H1 (cell line): ENCODE measurements at regions not wholly inside any gene's neighbourhood (a gene's known extent, or its start where the extent isn't known, plus 50 kb on each side); places are given as distances from the start of the nearest gene placed in this dataset.

Source experiments
- CTCF ChIA-PET: fragments of 300-600 bp; sonication (Branson Sonifier 250); formaldehyde crosslinking; loops from one replicate; lab custom pipeline; 2021; ENCODE audit not compliant: partially characterized antibody; lab: Charles Lee
- POLR2A ChIA-PET: fragments of 300-600 bp; sonication (Branson Sonifier 250); formaldehyde crosslinking; loops from one replicate; lab custom pipeline; 2021; ENCODE audit warnings: inconsistent platforms; ENCODE audit not compliant: partially characterized antibody; lab: Charles Lee
- DNase-seq, 2 experiments: peaks; one replicate each; pipeline versions ENCODE4 v3.0.0 to v3.0.0-alpha.2; 2010 to 2022; ENCODE audit warnings: low spot score in 2 of 2, low read depth in 1 of 2, mixed read lengths in 1 of 2
- FAIRE-seq: peaks from 2 replicates; lab custom pipeline; 2011; peaks lifted over from hg19 to GRCh38; lab: Jason Lieb, UNC
- H2AFZ ChIP-seq: 2 replicates; pipeline ENCODE4 v1.8.1; 2012; ENCODE audit warnings: low read length, inconsistent platforms
- H2AK5ac ChIP-seq: 2 replicates; pipeline ENCODE4 v1.6.1; 2013; ENCODE audit warnings: low read depth, low read length
- H2BK120ac ChIP-seq: replicated peaks from 2 replicates; pipeline ENCODE3; 2013; ENCODE audit warnings: low read depth, low read length, inconsistent platforms
- H2BK12ac ChIP-seq: 2 replicates; pipeline ENCODE4 v1.6.1; 2013; ENCODE audit warnings: low read depth, low read length
- H2BK15ac ChIP-seq: 2 replicates; pipeline ENCODE4 v1.6.1; 2013; ENCODE audit warnings: low read length
- H2BK20ac ChIP-seq: 2 replicates; pipeline ENCODE4 v1.6.1; 2013; ENCODE audit warnings: low read length
- H2BK5ac ChIP-seq: 2 replicates; pipeline ENCODE4 v1.6.1; 2013; ENCODE audit warnings: low read depth, low read length
- H3K14ac ChIP-seq: 2 replicates; pipeline ENCODE4 v1.6.1; 2013; ENCODE audit warnings: inconsistent platforms; ENCODE audit not compliant: insufficient read length
- H3K18ac ChIP-seq: 2 replicates; pipeline ENCODE4 v1.6.1; 2013; ENCODE audit warnings: low read length; ENCODE audit errors: extremely low read depth
- H3K23ac ChIP-seq: 2 replicates; pipeline ENCODE4 v1.6.1; 2013; ENCODE audit warnings: inconsistent platforms; ENCODE audit not compliant: insufficient read length
- H3K23me2 ChIP-seq: 2 replicates; pipeline ENCODE4 v1.6.1; 2013; ENCODE audit warnings: low read depth, low read length
- H3K27ac ChIP-seq: 2 replicates; pipeline ENCODE4 v1.6.1; 2011; ENCODE audit warnings: low read depth, low read length, inconsistent platforms
- H3K27me3 ChIP-seq, 4 experiments: replicated peaks in 1 of 4; 1 replicate in 1 of 4; 2 replicates in 3 of 4; pipeline versions ENCODE4 v1.6.1 to v1.8.1; 2011 to 2013; ENCODE audit warnings: low read length in 3 of 4, mild to moderate bottlenecking in 3 of 4, inconsistent platforms in 2 of 4, mixed read lengths in 2 of 4, moderate library complexity in 1 of 4; ENCODE audit not compliant: control insufficient read depth in 3 of 4, insufficient read depth in 3 of 4; ENCODE audit errors: extremely low read depth in 1 of 4
- H3K36me3 ChIP-seq, 4 experiments: 2 replicates each; pipeline versions ENCODE4 v1.6.1 to v1.8.1; 2011 to 2013; ENCODE audit warnings: mild to moderate bottlenecking in 4 of 4, low read length in 3 of 4, moderate library complexity in 2 of 4, control low read depth in 1 of 4, inconsistent platforms in 1 of 4; ENCODE audit not compliant: insufficient read depth in 4 of 4, control insufficient read depth in 2 of 4
- H3K4ac ChIP-seq: replicated peaks from 2 replicates; pipeline ENCODE3; 2013; ENCODE audit warnings: low read length, low read depth, mixed read lengths, inconsistent platforms; ENCODE audit not compliant: insufficient read length
- H3K4me1 ChIP-seq, 4 experiments: replicated peaks in 1 of 4; 1 replicate in 1 of 4; 2 replicates in 3 of 4; pipeline versions ENCODE4 v1.6.1 to v1.8.1; 2011 to 2013; ENCODE audit warnings: low read length in 3 of 4, inconsistent platforms in 2 of 4, mixed read lengths in 1 of 4; ENCODE audit not compliant: insufficient read depth in 4 of 4, control insufficient read depth in 3 of 4
- H3K4me2 ChIP-seq, 2 experiments: 2 replicates each; pipeline versions ENCODE4 v1.6.1 to v1.8.1; 2011 to 2013; ENCODE audit warnings: low read depth in 2 of 2, low read length in 2 of 2, control low read depth in 1 of 2, inconsistent platforms in 1 of 2, mild to moderate bottlenecking in 1 of 2; ENCODE audit not compliant: insufficient read depth in 1 of 2
- H3K4me3 ChIP-seq, 4 experiments: fragments of 200-600, 300-600 bp in 1 of 4; sonication (generic), shearing (Covaris generic), sonication (Bioruptor Twin) in 1 of 4; 2 replicates each; pipeline versions ENCODE4 v1.5.1 to v1.8.1; 2011 to 2016; ENCODE audit warnings: low read length in 4 of 4, low read depth in 3 of 4, control low read depth in 2 of 4, inconsistent platforms in 2 of 4, mild to moderate bottlenecking in 2 of 4, mixed read lengths in 1 of 4, moderate library complexity in 1 of 4; ENCODE audit not compliant: insufficient read depth in 2 of 4; ENCODE audit errors: extremely low read depth in 1 of 4
- H3K56ac ChIP-seq: replicated peaks from 2 replicates; pipeline ENCODE3; 2013; ENCODE audit warnings: low read depth, mild to moderate bottlenecking, mixed read lengths, low read length, inconsistent platforms; ENCODE audit not compliant: insufficient read length
- H3K79me1 ChIP-seq: 2 replicates; pipeline ENCODE4 v1.6.1; 2013; ENCODE audit warnings: low read depth, low read length, control low read depth
- H3K79me2 ChIP-seq, 2 experiments: 2 replicates each; pipeline versions ENCODE4 v1.6.1 to v1.8.1; 2012 to 2013; ENCODE audit warnings: low read length in 2 of 2, mild to moderate bottlenecking in 2 of 2, inconsistent platforms in 1 of 2; ENCODE audit not compliant: insufficient read depth in 2 of 2, control insufficient read depth in 1 of 2
- H3K9ac ChIP-seq, 4 experiments: replicated peaks in 1 of 4; 1 replicate in 1 of 4; 2 replicates in 3 of 4; pipeline versions ENCODE4 v1.6.1 to v1.8.1; 2011 to 2013; ENCODE audit warnings: low read depth in 3 of 4, low read length in 3 of 4, control low read depth in 2 of 4, mild to moderate bottlenecking in 2 of 4, moderate library complexity in 2 of 4, inconsistent platforms in 1 of 4; ENCODE audit errors: extremely low read depth in 1 of 4
- H3K9me3 ChIP-seq, 2 experiments: 2 replicates each; pipeline versions ENCODE4 v1.6.1 to v1.8.1; 2012 to 2013; ENCODE audit warnings: mild to moderate bottlenecking in 2 of 2, moderate library complexity in 2 of 2, control low read depth in 1 of 2, inconsistent platforms in 1 of 2, low read depth in 1 of 2, low read length in 1 of 2, mixed read lengths in 1 of 2; ENCODE audit not compliant: insufficient read depth in 2 of 2
- H4K20me1 ChIP-seq, 2 experiments: replicated peaks in 1 of 2; 2 replicates each; pipeline versions ENCODE3 to v1.8.1; 2011 to 2013; ENCODE audit warnings: inconsistent platforms in 2 of 2, low read length in 2 of 2, mild to moderate bottlenecking in 1 of 2; ENCODE audit not compliant: insufficient read depth in 2 of 2, control insufficient read depth in 1 of 2
- H4K5ac ChIP-seq: 2 replicates; pipeline ENCODE4 v1.6.1; 2013; ENCODE audit warnings: low read length, low read depth, mixed read lengths, inconsistent platforms; ENCODE audit not compliant: insufficient read length
- H4K8ac ChIP-seq: 2 replicates; pipeline ENCODE4 v1.8.0; 2013; ENCODE audit warnings: mild to moderate bottlenecking, moderate library complexity, low read length, inconsistent platforms; ENCODE audit not compliant: insufficient read depth; ENCODE audit errors: extremely low read depth
- H4K91ac ChIP-seq: replicated peaks from 2 replicates; pipeline ENCODE3; 2013; ENCODE audit warnings: low read length, mixed read lengths, inconsistent platforms; ENCODE audit not compliant: insufficient read length
- JUND ChIP-seq: IDR thresholded peaks from 2 replicates; pipeline ENCODE4 v1.6.1; 2011; ENCODE audit warnings: mild to moderate bottlenecking, improper control_type of control experiment, low read length
- POLR2A ChIP-seq, 2 experiments: IDR thresholded peaks; 1 replicate in 1 of 2; 2 replicates in 1 of 2; pipeline ENCODE4 v1.6.1; 2011; ENCODE audit warnings: low read depth in 2 of 2, low read length in 2 of 2, mild to moderate bottlenecking in 2 of 2; ENCODE audit errors: control extremely low read depth in 1 of 2
- SIRT6 ChIP-seq: IDR thresholded peaks from one replicate; pipeline ENCODE4 v1.7.1; 2012; ENCODE audit warnings: low read length, inconsistent platforms
- TBP ChIP-seq: IDR thresholded peaks from 2 replicates; pipeline ENCODE4 v1.6.1; 2011; ENCODE audit warnings: low read depth, low read length, improper control_type of control experiment
- TCF12 ChIP-seq: IDR thresholded peaks from 2 replicates; pipeline ENCODE4 v1.6.1; 2011; ENCODE audit warnings: low read depth, mild to moderate bottlenecking, low read length
- TEAD4 ChIP-seq: IDR thresholded peaks from 2 replicates; pipeline ENCODE4 v1.6.1; 2012; ENCODE audit warnings: low read depth, low read length, inconsistent platforms, mixed read lengths
- YY1 ChIP-seq: IDR thresholded peaks from 2 replicates; pipeline ENCODE4 v1.6.1; 2011; ENCODE audit warnings: low read depth, mild to moderate bottlenecking, low read length
- TF ChIP-seq, protein P1 (sequence below): IDR thresholded peaks from 2 replicates; pipeline ENCODE4 v1.6.1; 2012; ENCODE audit warnings: inconsistent platforms

DNA sequence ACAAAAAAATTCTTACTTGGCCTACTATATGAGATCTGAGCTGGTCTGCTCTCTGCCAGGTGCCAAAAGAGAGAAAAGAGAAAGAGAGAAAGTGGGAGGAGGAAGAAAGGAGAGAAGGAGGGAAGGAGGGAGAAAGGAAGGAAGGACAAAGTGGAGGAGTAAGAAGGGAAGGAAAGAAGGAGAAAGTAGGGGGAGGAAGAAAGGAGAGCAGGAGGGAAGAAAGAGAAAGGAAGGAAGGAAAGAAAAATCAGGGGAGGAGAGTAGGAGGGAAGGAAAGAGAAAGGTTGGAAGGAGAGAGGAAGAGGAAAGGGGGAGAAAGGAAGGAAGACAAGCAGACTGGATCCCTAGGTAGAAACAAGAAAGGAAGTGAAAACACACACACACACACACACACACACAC lies 96.8 kb downstream of the RPS29 start:
- DNase-seq (no peak), FAIRE-seq (no peak)
- Histone ChIP-seq H2AFZ (no peak overlapping the region), H3K27ac (no peak overlapping the region), H3K14ac (no peak overlapping the region), H3K79me2 (no peaks in the 10 kb centered on the region), H3K4me1 (no peaks in the 10 kb centered on the region), H3K23me2 (no peaks in the 10 kb centered on the region; the same call in 1 of the 2 replicates), H2BK120ac (no peak overlapping the region), H3K4me3 (no peak overlapping the region), H4K8ac (no peak overlapping the region), H4K91ac (no peak overlapping the region), H3K27me3 (no peaks in the 10 kb centered on the region), H2BK20ac (no peak overlapping the region), H3K56ac (peak overlapping the region; percentile 33), H3K23ac (no peak overlapping the region), H2AK5ac (no peak overlapping the region), H3K4me2 (no peak overlapping the region), H3K9me3 (no peaks in the 10 kb centered on the region), H3K9ac (no peak overlapping the region), H4K5ac (no peak overlapping the region), H2BK12ac (no peak overlapping the region), H3K36me3 (no peaks in the 10 kb centered on the region), H2BK5ac (no peak overlapping the region), H3K4ac (no peak overlapping the region), H3K79me1 (no peaks in the 10 kb centered on the region), H4K20me1 (no peaks in the 10 kb centered on the region), H3K18ac (no peak overlapping the region), H2BK15ac (no peak overlapping the region)
- TF ChIP-seq JUND, result no peak
- no peak for TF ChIP-seq TBP
- TF ChIP-seq SIRT6, result no peak
- no peak for TF ChIP-seq TEAD4
- no peak for TF ChIP-seq YY1
- no peak for TF ChIP-seq POLR2A (IDR thresholded peaks at IDR 0.05; ENCODE audit: control extremely low read depth in 1 of 2, low read depth in 2 of 2, low read length in 2 of 2)
- TF ChIP-seq, protein P1, sequence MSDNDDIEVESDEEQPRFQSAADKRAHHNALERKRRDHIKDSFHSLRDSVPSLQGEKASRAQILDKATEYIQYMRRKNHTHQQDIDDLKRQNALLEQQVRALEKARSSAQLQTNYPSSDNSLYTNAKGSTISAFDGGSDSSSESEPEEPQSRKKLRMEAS, result no peak
- no peak for TF ChIP-seq TCF12
- CTCF ChIA-PET, result interaction anchor here (1.0 to 2.3 kb wide), 3 partner anchors 9 to 59 kb away, joined by 4 to 15 read pairs (median 6); no protein-coding TSS in a partner anchor
- POLR2A ChIA-PET, result no interaction called here
